Stimulated activated CD4-positive, alpha-beta T cell treated with anti-CD3 and anti-CD28 coated beads, Interleukin-12 subunit alpha, Interleukin-12 subunit beta, amount 100 ng/mL, for 48 hours (primary cell): ENCODE measurements at regions not wholly inside any gene's neighbourhood (a gene's known extent, or its start where the extent isn't known, plus 50 kb on each side); places are given as distances from the start of the nearest gene placed in this dataset.
"Not testable (repeated sequence)": the region's sequence is repeated elsewhere in the genome, so short reads cannot be mapped to it uniquely, and the experiment has no call there.

ENCODE experiments used
- DNase-seq, 3 donors: peaks; one replicate each; pipeline ENCODE4 v3.0.0-alpha.2; 2020; ENCODE audit warnings: low read depth in 2 of 3, low spot score in 1 of 3

DNA sequence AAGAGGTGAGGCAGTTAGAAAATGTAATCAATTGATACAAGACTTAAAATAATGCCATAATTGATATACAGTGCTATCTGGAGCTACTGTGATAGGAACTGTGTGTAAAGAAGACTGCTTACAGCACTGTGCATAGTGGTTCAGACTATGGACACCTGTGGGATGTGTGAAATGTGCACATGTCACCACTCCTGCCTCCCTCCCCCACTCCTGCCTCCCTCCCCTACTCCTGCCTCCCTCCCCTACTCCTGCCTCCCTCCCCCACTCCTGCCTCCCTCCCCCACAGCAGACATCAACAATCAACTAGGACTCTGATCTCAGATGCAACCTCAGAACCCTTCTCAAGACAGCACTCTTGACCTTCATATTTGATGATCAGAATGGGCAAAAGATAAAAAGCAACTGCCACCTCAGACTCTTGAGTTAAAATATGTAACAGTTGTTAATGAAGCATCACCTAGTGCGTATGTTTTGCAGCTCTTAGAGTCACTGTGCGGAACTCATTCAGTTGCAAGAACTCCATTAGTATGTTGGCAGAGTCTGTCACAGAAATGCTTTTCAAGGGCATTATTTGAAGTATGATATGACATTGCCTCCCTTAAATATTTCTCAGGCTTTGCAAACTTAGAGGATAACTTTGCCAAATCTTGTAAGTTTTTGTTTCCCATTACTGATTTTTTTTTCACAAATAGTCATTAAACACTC lies 255.2 kb upstream of the DDHD1 start:
- DNase-seq, result no peak

DNA sequence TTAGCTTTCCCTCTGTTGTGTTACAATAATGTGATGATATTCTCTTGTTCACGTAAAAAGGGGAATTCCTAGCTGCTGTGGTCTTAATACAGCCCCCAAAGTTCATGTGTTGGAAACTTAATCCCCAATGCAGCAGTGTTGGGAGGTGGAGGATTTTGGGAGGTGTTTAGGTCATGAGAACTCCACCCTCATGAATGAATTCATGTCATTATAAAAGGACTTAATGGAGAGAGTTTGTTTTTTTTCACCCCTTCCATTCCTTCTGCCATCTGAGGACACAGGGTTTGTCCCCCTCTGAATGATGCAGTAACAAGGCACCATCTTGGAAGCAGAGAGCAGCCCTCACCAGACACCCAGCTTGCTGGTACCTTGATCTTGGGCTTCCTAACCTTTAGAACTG lies 253.4 kb upstream of the DDHD1 start:
- no peak for DNase-seq

DNA sequence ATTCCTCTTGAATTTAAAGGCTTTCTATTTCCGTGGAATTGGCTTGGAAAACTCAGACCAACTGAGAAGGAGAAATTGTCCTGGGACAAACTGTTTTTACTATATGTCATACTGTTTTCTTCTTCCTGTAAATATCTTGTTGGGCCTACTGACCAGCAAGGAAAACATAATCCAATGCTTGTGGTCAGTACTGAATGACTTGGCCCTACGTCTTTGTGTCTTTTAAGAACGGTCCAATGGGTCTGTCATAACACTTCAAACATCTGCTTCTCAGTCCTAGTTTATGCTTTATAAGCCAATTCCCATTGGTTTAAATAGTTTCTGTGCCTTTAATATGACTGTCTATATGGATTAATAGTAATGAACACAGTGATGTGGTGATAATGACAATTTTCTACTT lies 248.5 kb upstream of the DDHD1 start:
- DNase-seq, result no peak

DNA sequence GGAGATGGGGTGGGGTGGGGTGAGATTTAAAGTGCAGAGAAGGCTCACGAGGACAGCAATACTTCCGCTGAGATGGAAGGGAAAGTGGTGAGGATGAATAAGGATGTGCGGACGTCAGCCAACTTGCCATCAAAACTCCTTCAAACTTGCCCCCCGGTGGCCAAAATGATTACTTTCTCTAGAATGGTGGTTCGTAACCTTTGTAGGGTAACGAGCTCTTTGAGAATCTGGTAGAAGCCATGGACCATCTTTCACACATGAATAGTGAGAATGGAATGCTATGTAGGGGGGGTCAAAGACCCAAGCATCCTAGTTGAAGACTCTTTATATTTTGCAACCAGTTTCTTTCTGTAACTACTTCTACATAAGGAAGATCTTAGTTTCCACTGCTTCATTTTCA lies 245.9 kb upstream of the DDHD1 start:
- no peak for DNase-seq

DNA sequence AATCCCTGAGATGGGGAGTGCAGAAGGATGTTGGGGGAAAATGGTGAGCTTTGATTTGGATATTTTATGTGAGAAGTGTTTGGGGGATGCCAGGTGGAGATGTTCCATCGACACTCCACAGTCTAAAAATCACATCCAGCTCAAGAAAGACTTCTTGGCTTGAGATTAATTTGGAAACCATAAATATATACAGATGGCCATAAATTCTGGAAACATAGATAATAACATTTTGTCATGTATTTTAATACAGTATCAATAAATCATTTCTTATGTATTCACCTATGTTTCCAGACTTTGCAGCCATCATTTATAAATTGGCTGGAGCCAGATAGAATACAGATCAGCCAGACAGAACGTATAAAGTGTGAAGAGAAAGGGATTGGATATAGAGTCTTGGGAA lies 245.5 kb upstream of the DDHD1 start:
- DNase-seq, result no peak

DNA sequence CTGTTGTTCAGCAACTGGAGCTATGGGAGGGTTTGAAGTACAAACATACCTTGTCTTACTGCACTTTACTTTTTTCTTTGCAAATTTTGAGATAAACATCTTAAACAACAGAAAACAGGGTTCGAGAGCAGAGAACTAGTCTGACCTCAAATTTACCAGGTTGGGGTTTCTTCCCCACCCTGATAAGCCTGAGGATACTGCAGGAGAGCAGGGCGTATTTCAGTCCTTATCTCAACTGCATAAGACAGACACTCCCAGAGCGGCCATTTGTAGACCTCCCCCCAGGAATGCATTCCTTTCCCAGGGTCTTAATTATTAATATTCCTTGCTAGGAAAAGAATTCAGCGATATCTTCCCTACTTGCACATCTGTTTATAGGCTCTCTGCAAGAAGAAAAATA lies 242.1 kb upstream of the DDHD1 start:
- DNase-seq, result not testable (repeated sequence)

DNA sequence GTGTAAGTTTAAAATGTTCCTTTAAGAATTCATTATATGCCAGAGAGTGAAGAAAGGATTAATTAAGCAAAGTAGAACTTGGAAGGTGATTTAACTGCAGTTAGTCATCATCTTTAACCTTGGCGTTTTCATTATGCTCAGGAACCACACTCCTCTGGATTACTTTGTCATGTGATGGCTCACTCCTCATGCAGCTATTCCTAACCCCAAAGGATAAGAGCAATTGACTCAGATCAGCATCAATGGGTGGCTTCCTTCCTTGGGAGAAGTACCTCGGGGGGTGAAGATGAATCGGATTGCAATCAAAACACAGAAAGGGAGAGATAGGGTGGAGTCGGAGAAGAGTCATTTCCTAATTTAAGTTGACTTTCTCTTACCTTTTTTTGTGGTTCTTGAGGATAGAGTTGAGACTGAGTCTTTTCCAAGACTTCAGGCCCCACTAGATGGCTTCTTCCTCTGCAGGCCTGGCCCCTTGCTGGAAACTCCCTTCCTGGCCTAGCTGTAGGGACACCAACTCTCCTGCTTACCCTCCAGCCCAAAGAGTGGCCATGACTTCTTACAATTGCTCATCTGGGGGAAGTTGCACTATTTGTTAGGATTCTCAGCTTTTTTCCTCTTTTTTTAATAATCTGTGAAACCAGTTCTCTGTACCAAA lies 238.6 kb upstream of the DDHD1 start:
- no peak for DNase-seq

DNA sequence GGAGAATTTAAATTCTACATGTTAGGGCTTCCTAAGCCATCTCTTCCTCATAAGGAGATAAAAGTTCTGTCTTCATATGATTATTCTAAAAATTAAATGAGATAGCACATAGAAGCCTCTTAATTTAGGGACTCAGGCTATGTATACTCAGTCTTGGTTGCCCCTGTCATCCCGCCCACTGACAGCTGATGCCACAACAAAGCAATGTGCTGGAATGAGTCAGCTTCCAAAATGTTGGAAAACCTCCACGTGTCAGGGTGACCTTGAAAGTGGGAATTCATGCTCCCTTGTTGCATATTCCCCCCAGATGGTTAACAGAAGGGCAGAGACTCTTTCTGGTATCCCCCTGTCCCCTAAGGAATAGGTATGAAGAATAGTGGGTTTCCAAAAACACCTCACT lies 238.0 kb upstream of the DDHD1 start:
- DNase-seq, result no peak

DNA sequence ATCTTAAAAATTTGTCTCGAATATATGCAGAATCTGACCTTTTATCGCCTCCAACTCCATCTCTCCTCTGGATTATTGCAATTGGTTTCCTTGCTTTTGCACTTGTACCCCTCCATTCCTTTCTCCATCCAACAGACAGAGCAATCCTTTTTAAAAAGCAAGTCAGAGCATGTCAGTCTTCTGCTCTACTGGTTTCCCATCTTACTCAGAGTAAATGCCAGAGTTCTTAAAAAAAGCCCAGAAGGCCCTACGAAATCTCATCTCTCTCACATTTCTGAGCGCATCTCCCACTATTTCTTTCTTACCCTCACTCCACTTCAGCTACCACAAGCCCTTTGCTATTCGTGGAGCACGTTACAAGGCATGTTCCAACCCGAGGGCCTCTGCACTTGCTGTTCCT lies 236.9 kb upstream of the DDHD1 start:
- no peak for DNase-seq

DNA sequence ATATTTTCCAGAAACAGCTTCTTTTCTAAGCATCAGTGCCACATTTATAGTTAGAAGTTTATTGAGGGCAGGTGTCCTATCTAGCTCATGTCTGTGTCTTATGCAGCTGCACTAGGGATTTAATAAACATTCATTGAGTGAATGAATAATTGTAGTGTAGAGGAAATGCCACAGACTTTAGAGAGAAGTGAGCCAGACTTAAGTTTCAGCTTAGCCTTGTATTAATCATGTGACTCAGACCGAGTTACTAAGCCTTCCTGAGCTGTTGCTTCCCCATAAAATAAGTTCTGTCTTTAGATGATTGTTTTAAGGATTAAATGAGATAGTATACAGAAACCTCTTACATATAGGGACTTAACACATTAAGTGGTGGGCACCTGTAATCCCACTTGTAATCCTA lies 236.1 kb upstream of the DDHD1 start:
- DNase-seq, result no peak

DNA sequence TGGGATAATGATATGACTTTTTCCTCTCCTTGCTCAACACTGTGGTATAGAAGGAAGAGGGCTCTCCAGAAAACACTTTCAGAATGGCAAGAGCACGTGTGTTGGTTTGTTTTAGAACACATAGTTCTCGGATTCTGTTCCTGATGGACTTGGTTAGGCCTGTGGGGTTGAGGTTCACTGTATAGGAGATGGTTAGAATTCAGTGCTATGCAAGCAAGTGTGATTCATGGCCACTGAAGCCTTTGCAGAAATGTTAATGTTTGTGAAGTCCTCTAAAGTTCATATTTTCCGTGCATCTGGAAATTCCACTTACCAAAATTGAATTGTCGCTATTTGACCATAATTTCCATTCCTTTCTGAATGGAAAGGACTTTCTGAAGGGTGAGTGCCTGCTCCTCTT lies 233.2 kb upstream of the DDHD1 start:
- no peak for DNase-seq

DNA sequence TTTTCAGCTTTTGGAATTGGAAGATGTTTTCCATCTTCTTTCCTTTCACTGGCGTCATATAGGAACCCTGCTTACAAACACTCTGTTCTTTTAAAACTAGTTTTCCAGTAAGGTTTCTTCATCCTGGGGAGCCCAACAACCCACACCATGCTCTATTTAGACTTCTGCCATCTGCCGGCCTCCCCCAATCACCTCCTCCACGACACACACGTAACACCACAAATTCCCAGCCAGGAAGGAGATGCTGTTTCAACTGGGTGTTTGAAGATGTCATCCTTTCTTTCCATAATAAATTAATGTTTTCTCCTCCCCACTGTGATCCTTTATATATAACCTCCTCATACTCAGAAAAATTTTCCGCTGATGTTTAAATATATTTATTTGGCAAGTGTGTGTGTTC lies 231.4 kb upstream of the DDHD1 start:
- DNase-seq, result no peak

DNA sequence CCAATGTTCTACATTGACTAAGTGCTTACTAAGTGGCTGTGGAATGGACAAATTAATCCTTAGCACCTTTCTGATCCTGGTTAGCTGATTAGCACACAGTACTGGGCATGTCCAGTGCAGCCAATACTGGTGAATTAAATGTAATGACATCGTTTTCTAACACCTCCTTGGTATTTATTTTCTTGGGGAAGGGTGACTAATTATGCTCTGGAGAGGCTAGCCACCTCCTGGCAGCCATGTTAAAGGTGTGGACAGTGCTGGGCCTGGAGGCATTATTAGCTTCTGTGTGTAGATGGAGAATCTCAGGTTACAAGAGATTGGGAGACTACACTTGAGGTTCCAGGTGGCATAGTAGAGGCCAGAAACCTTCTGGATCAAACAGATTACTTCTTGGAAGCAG lies 230.9 kb upstream of the DDHD1 start:
- DNase-seq, result no peak

DNA sequence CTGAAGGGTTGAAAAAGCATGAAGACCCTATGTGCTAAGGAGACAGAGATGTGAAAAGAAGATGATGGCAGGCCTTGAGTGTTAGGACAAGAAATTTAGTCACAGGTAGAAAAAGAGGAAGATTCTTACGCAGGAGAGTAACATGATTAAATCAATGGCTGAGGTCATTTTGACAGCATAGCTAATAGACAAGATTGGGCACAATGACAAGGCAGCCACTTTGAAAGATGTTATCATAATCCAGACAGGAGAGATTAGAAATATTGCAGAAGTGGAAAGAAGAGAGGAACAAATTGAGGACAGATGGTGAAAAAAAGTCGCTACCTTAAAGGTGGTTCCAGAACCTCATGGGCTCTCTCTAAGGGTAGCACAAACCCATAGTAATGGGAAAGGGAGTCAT lies 228.8 kb upstream of the DDHD1 start:
- no peak for DNase-seq

DNA sequence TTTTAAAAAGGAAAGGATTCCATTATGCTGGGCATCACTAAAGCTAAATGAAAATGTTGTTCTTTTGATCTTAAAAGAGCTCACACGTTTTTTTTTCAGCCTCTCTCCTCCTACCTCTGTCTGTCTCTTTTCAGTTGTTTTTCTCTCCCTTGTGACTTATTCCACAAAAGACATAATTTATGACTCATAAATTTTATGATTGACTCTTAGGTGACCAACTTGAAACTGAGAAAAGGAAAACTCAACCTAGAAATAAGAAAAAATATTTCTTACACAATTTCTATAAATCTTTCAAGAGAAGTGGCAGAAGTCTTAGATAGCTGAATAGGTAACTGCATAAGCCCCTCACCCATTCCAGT lies 227.7 kb upstream of the DDHD1 start:
- DNase-seq, result no peak

DNA sequence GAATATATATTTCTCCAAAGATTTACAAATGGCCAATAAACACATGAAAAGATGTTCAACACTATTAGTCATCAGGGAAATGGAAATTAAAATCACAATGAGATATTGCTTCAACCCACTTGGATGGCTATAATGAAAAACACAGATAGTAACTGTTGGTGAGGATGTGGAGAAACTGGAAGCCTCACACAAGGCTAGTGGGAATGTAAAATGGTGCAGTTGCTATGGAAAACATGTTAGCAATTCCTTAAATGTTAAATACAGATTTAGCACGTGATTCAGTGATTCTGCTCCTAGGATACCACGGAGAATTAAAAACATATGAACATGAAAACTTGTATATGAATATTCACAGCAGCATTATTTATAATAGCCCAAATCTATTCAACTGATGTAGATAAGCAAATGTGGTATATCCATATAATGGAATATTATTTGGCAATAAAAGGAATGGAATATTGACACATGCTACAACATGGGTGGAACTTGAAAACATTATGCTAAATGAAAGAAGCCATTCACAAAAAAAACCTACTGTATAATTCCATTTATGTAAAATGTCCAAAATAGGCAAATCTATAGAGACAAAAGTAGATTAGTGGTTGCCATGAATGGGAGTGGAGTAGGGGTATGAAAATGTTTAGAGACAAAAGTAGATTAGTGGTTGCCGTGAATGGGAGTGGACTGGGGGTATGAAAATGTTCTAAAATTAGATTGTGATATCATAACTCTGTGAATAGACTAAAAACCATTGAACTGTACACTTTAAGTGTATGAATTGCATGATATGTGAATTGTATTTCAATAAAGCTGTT lies 227.1 kb upstream of the DDHD1 start:
- no peak for DNase-seq

DNA sequence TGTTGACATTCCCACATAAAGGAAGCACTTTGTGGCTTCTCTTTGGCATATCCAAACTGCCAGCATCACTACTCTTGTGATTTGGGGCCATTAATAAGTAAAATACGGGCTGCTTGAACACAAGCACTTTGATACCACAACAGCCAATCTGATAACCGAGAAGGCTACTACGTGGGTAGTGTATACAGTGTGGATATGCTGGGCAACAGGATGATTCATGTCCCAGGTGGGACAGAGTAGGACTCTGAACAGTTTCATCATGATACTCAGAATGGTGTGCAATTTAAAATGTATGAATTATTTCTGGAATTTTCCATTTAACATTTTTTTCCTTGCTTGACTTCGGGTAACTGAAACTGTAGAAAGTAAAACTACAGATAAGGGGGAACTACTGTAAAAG lies 225.0 kb upstream of the DDHD1 start:
- DNase-seq, result no peak

DNA sequence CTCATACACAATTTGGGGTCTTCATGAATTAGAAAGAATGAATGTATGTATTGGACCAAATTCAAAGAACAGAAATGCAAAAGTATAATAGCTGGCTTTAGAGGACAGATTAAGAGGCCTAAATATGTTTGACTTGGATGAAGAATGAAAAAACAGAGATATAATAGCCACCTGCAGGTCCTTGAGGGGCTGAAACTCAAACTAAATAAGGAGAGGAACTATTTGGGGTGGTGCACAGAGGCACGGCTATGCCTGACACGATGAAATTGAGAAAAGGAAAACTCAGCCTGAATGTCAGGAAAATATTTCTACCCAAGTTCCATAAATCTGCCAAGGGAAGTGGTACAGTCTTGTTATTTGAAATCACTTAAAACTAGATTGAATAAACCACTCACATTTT lies 222.9 kb upstream of the DDHD1 start:
- no peak for DNase-seq

DNA sequence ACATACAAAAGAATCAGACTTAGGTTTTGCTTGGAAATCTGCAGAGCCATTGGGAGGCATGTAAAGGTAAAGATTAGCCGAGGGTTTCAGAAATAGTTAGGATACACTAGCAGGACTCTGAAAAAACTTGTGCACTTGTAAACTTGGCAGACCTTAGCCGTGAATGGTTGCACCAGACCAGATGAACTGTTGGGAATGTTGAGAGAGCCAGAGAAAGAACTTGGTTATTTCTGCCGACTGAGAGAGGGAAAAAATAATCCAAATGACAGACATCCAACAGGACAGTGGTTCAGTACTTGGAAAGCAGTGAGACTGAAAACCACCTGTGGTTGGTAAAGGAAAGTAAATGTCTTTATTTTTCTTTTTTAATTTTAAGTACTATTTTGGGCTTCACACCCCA lies 222.5 kb upstream of the DDHD1 start:
- DNase-seq, result no peak

DNA sequence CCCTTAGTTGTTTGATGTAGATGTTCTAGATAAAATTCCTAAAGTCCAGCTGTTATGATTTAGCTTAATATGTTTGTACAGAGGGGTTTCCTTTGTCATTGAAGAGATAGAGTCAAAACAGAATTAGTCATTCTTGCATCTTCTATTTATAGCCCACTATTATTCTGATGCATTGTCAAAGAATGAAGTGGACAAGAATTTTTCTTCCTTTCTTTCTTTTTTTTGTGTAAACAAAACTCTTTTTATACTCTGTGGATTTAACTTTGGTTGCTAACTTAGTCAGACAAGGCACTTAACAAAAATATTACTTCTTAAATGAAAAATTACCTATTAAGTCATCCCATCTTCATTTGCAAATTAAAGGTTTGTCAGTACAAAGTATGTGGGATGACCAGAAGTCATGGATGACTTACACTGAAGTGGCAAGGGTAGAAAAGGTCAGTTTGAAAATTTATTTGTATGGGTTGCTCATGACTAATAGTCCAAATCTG lies 215.6 kb upstream of the DDHD1 start:
- DNase-seq, result no peak

DNA sequence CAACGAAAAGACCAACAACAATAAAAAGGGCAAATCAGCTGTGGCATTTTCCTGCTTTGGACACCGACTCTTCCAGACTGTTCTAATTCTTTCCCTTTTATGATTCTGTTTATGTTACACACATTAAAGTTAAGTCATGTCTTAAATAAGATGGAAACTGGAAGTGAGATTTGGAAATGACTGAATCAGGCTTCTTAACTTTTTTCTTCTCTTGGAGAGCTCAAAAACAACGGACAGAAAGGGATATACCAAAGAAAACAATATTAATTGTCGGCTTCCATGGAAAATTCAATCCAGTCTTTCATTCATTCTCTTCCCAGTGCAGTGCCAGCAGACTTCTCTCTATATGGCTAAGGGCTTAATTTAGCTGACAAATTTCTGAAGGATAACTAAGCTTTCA lies 214.9 kb upstream of the DDHD1 start:
- no peak for DNase-seq

DNA sequence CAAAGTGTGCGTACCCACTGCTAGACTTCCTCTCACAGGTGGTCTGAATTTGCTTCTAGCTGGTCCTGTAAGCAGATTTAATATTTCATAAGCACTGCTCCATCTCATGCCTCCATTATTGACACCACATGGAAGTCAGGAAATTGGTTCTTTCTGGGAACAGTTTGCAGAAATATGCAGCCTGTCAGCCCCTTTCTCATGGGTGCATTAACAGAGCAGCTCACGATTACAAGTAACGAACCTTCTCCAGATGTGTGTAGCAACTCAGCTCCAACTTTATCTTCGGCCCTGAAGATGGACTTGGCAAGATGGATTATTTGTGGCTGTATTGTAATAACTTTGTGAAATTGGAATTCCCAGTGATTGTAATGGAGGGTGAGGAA lies 214.5 kb upstream of the DDHD1 start:
- no peak for DNase-seq
